ENCODE measurements at regions not wholly inside any gene's neighbourhood (a gene's known extent, or its start where the extent isn't known, plus 50 kb on each side); places are given as distances from the start of the nearest gene placed in this dataset.
A peak's percentile ranks its signal among the peaks of the same experiment; 100 is the strongest.
"Not testable (repeated sequence)": the region's sequence is repeated elsewhere in the genome, so short reads cannot be mapped to it uniquely, and the experiment has no call there.

DNA sequence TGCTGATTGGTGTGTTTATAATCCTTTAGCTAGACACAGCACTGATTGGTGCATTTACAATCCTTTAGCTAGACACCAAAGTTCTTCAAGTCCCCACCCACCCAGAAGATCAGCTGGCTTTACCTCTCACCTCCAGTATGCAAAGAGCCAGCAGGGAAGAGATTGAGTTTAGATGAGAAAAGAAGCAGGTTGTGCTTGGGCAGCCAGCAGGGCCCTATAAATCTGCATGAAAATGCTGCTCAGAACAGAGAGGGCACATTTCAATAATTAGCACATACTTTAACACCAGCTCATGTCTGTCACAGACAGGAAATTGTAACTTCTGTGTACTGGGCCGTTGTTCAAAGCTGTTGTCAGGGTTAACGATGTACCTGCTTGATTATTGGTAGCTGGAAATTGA lies 1204.3 kb downstream of the UQCRFS1 start:
- no peak for DNase-seq (ENCODE audit: low read depth)

DNA sequence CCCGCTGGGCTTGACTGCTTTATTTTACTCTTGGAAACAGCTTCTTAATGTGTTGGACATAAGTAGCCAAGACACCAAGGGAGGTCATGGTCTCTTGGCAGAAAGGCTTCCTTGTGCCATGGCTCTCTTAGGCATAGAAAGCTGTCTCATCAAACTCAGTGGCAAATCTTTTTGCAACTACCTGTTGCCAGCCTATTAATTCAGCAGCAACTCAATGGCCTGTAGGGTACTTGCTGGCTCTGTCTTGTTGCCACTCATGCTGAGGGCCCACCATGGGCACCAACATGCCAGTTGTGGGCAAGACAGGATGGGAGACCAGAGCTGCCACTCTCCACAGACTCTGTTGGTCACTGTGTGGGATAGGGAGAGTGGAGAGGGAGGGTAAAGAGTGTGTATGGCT lies 1209.4 kb downstream of the UQCRFS1 start:
- no peak for DNase-seq (ENCODE audit: low read depth)

DNA sequence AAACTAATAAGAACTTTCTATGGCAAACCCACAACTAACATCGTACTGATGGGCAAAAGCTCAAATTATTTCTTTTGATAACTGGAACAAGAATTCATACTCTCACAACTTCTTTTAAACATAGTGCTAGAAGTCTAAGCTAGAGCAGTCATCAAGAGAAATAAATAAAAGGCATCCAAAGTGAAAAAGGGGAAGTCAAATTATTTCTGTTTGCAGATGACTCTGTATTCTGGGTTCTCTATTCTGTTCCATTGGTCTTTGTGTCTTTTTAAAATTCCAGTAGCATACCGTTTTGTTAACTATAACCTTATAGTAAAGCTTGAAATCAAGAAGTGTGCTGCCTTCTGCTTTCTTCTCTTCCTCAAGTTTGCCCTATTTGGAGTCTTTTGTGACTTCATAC lies 1215.9 kb downstream of the UQCRFS1 start:
- DNase-seq (ENCODE audit: low read depth) = no peak

DNA sequence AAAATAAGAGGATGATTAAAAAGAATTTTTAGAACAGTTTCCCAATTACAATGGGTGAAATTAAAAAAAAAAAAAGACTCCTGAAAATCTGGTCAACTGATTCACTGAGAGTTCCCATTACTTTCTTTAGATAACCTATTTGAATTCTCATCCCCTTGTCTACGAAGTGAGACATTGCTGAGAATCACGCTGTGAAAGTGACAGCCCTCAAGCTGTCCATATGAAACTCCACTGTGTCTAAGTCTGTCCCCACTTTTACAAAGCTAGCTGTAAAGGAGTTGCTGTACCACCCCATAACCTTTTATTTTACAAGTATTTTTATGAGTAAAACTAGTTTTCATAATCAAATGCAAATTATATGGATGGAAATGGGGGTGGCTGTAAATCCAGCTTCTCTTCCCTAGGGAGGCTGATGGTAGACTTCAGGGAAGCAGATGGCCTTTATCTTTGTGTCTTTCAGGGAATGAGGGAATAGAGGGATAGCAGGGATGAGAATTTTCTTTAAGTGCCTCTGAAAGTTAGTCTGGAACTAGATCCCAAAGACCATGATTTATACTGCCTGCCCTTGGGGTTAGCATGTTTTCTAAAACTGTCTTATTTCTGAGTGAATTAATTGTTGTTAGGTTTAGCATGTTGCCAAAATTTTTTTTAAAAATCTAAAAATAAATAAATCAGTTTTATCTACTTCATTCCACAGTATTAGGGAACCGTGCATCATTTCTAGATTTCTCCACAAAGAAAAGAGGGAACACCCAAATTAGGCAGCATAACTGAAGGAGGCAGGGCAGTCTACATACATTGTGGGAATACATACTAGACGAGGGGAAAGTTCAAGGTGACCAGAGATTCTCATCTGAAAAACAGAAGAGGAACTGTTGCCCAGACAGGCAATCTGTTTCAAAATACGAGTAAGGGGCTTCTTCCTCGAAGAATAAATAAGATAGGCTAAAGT lies 1219.1 kb downstream of the UQCRFS1 start:
- DNase-seq (ENCODE audit: low read depth) = no peak

DNA sequence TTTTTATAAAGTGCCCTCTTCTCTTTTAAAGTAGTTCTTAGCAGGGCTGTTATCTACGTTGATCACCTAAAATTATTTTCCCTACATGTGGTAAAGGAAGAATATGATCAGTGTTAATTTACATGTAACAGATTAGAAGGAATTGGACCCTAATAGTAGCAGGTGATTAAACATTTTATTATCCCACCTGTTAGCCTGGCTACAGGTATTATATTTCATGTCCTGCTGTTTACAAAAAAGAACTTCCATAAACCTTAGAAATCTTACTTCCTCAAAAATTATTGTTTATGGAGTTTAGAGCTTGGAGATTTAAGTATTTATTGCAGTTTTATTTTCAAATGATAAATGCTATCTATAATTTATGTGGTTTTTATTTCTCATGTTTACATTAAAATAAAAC lies 1226.7 kb downstream of the UQCRFS1 start:
- no peak for DNase-seq (ENCODE audit: low read depth)

DNA sequence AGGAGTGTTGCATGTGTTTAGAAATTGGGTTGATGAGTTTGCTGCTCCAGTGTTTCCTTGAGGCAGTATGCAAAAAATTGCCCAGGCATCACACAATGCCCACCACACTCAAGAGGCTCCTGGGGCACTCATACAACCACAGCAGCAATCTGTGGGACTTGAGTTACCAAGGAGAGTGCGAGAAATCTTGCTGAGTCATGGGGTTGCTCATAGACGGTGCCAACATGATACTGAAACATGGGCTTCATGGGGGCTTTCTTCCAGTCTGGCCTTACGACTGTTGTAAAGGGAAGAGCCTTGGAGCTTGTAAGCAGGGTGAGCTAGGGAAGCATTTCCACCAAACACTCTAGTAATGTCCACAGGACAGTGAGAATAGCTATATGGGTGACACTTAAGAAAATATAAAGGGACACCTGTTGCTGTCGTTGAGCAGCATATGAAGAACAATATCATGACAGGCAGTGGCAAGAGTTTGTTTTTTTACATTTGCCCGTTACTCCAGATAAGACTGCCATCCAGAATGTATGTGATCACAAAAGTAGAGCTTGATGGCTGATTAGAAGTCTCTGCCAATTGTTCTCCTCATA lies 1237.4 kb downstream of the UQCRFS1 start:
- peak; percentile 2 for DNase-seq (ENCODE audit: low read depth)

DNA sequence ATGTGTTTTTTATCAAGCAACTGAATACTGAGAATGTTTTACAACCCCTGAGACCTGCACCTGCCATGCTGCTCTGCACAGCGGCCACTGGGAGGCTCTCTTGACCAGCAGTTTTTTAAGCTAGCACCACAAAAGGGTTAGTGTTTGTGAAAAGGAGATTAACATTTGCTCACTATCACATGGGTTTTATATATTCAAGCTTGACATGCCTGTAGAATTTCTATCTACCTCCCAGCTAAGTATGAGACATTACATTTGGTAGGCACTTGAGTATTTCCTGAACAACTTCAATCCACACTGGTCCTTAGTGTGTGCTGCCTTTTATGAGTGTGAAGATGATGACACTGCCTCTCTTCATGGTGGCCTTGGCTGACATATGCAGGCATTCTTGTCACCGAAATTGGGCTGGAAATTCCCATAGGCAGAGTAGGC lies 1238.9 kb downstream of the UQCRFS1 start:
- DNase-seq (ENCODE audit: low read depth) = peak; percentile 21

DNA sequence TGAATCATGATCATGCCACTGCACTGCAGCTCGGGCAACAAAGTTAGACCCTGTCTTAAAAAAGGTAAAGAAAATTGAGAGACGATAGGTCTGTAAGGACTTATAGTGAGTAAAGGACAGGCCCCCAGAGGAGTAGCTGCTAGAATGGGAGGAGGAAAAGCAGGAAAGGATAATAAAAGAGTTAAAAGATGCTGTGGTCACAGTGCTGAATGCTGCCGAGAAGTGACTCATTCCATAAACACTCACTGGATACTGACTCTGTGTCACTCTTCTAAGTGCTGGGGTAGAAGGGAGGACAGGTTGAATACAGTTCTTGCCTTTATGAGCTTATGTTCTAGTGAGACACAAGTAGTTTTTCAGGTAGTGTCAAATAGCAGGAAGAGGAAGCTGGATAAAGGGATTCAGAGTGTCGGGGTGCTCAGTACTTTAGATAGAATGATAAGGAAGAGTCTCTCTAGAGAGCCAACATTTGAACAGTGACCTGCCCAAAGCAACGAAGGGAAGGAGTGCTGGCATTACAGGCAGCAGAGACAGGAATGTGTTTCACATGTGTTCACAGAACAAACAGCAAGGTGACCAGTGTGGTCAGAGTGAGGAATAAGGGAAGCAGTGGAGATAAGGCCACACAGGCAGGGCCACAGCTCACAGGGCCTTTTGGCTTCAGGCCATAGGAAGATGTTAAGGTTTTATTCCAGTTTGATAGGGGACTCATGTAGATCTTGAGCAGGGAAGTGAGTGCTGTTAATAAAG lies 1240.5 kb downstream of the UQCRFS1 start:
- DNase-seq (ENCODE audit: low read depth) = peak; percentile 85

DNA sequence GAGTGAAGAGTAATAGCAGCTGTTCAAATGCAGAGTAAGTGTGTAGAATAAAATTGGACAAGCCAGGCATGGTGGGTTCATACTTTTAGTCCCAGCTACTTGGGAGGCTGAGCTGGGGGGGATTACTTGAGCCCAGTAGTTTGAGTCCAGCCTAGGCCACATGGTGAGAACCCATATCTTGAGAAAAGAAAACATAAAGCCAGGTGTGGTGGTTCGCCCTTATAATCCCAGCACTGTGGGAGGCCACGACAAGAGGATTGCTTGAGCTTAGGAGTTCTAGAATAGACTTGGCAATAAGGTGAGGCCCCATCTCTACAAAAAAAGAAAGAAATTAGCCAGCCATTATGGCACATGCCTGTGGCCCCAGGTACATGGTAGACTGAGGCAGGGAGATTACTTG lies 1241.1 kb downstream of the UQCRFS1 start:
- DNase-seq (ENCODE audit: low read depth) = no peak

DNA sequence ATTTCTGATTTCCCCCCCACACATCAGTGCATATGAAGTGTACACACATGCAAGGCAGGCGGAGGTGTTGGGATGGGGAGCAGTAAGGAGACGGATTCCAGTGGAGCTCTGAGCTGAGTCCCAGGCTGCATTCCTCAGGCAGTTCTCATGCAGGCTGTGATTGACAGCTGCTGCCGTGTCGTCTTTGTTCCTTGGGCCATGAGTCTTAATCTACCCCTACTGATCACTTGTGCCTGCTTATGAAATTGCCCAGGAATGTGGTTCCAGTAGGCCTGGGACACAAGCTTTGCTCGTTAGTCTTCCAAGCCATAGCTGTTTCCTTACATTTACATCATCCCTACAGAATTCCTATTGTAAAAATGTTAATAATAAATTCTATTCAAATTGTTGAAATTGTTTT lies 1241.9 kb downstream of the UQCRFS1 start:
- peak; percentile 51 for DNase-seq (ENCODE audit: low read depth)

DNA sequence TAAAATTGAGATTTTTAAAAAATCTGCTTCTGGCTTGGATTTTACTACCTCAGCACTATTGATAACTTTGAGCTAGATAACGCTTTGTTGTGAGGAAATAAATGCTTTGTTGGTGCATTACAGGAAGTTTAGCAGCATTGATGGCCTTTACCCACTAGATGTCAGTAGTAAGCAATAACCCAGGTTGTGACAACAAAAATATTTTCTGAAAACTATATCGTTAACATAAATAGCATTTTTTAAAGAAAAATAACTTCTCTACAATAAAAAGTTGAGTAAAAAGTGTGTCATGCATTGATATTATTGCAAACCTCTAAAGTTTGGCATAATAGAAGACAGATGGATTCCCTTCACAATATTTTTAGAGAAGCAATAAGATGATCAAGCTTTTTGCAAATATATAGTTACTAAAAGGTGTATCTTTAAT lies 1246.5 kb downstream of the UQCRFS1 start:
- DNase-seq (ENCODE audit: low read depth) = no peak

DNA sequence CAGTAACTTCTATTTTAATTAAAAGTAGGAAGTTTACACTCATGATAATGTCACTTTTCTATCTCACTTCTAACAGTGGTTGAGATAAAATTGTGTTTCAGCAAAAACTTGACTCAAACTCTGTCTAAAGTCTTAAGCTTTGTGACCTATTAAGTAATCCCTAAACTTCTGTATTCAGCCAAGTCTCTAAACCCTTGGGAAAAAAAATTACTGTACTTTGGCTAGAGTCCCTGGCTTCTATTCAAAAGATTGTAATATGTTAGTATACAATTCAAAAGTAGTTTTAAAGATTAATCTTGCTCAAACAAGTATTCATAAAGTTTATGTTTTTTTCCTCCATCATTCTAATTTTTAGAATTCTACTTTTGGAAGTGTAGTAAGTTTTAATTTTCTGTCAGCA lies 1248.8 kb downstream of the UQCRFS1 start:
- DNase-seq (ENCODE audit: low read depth) = no peak

DNA sequence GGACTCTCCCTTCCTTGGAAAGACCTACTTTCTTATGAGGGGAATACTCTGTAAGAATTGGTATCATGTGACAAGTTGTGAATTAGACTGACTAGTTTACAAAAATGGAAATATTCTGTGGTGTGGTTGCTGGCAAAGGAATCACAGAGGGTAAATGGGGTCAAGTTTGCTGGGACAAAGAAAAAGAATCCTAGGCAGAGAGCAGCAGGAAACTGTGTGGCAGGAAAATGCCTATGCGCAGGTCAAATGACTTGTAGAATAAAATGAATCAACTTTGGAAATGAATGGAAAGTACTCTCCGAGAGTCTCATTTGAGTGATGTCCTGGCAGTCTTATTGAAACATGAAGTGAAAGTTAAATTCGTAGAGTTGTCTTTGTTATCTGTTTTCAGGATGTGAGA lies 1250.7 kb downstream of the UQCRFS1 start:
- no peak for DNase-seq (ENCODE audit: low read depth)

DNA sequence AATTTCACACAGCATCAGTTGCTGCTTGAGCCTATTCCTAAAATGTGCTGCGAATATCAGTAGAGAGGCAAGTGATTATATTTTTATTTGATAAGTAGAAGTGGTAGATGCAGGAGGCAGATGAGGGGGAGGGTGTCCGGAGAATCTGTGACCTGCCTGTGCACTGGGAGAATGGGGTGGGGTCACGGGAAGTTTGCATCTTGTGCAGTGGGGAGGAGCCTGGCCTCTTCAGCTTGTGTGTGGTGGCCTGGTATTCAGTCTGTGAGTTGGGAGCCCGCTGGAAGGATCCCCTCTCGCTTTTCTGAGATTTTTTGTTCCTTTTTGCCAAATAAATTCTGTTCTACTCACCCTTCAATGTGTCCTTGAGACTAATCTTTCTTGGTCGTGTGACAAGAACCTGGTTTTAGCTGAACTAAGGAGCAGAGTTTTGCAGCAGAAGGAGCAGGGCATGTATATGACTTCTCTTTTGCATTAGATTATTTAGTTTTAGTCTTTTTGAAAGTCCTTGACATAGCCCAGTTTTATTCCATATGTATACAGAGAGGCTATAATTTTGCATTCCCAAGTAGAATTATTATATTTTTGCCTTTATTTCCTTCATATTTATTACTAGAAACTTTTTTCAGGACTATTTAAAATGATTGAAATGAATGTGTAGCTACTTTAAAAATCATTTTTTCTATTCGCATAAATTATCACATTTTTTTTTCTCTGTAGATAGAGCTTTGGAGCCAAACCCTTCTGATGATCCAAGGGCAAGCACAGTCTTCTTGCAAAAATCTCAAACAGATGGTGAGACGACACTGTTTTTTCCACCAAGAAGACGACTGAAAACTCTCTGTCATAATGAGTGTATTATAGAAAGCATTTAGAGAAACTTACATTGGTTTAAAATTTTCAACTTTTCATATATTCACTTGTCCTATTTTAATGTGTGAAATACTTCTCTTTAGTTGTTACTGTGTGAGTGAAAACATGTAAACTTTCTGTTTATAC lies 1257.2 kb downstream of the UQCRFS1 start:
- no peak for DNase-seq (ENCODE audit: low read depth)

DNA sequence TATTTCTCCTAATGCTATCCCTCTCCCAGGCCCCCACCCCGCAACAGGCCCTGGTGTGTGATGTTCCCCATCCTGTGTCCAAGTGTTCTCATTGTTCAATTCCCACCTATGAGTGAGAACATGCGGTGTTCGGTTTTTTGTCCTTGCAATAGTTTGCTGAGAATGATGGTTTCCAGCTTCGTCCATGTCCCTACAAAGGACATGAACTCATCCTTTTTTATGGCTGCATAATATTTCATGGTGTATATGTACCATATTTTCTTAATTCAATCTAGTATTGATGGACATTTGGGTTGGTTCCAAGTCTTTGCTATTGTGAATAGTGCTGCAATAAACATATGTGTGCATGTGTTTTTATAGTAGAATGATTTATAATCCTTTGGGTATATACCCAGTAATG lies 1270.3 kb downstream of the UQCRFS1 start:
- DNase-seq (ENCODE audit: low read depth) = not testable (repeated sequence)

DNA sequence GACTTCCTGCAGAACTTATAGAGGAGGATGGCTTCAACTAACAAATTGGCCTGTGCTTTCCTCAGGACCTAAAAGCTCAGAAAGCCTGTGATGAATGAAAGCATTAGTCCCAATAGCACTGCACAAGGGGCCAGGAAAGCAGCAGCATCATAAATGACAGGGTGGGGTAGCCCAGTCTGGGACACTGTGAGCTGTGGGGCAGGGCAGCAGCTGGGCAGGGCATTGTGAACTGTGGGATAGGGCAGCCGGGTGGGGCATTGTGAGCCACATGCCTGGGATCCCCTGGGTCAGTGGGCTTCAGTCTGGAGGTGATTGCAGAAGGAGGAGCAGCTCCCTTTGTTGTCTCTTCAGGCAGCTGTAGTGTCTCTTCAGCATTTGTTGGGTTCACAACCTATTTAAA lies 1276.8 kb downstream of the UQCRFS1 start:
- no peak for DNase-seq (ENCODE audit: low read depth)

DNA sequence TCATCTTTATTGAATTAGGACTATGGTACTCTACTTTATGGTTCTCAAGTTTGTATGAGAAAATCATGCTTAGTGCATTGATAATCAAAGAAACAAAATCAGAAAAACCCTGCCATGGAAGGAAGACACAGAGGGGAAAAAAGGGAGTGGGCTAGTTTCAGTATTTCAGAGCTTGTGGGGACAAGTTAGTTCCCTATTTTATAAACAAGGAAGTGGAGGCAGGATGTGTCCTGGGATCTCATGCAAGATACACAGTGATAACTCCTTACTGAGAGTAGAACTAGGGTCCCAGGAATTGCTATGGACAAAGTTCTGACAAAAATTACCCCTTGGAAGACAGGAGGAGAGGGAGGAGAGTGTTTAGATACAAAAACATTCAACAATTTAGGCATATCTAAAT lies 1277.3 kb downstream of the UQCRFS1 start:
- no peak for DNase-seq (ENCODE audit: low read depth)

DNA sequence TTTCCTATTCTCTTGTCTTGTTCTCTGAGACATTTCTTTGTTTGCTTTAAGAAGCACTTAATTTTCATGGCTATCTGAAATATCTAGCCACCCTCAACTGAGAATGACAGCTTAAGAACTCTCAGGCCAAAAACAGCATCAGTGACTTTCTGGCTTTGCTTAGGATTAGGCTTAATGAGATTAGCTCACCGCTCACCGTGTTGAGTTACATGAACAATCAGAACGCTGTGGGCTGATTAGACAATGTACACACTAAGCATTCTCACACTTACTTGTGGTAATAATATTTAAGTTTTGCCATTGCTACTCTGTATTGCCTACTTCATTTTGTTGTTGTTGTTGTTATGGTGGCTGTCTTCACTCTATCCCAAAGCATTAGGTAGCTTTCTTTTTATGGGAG lies 1283.6 kb downstream of the UQCRFS1 start:
- no peak for DNase-seq (ENCODE audit: low read depth)

DNA sequence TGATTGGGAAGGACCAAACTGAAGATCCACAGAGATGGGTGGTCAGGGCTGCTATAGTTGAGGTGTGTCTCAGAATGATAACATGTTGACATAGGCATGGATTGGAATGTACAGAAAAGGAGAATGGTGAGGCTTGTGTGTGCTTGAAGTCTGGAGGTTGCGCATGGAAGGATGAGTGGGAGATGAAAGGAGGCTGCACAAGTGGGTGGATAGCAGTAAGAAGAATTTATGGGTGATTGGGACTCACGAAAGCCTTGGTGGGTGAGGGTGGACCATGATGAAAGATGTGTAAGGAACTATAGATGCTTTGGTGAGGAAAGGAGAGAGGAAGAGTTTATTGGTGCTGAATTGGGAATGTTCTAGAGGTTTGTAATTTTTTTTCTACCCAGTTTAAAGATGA lies 1287.7 kb downstream of the UQCRFS1 start:
- DNase-seq (ENCODE audit: low read depth) = no peak

DNA sequence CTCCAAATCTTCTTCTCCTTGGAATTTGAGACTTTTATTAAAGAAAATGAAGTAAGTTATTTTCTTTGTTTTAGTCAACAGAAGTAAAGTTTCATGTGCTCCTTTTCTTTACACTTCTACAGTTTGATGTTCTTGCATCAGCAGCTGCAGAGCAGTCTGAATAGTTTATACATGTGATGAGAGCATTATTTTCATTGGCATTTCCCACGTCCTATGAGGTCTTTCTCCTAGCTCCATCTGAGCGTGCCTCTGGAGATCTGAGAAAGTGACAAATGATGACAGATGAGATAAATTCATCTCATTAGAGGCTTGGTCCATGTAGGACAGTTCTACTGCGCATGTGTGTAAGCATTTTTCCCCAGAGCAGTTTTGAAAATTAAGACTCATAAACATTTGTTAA lies 1290.0 kb downstream of the UQCRFS1 start:
- no peak for DNase-seq (ENCODE audit: low read depth)

DNA sequence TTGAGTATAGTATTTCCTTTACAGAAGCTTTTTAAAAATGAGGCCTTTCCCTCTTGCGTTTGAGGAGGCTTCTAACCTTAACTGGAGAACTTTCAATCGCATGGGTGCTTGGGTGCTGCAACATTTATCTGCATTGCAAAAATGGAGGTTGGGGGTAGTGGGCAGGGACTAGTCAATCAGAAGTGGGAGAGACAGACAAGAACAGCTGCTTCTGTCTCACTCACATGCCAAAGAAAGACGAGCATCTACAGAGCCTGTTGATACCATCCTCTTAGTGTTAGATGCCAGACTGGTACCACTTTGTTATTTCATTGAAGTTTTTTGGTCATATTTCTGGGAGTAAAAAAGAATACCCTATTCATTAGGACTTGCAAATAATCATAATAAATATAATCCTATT lies 1292.2 kb downstream of the UQCRFS1 start:
- DNase-seq (ENCODE audit: low read depth) = no peak
